A673 (cell line): ENCODE measurements at regions not wholly inside any gene's neighbourhood (a gene's known extent, or its start where the extent isn't known, plus 50 kb on each side); places are given as distances from the start of the nearest gene placed in this dataset.

Experiments used
- CTCF ChIP-seq: fragments of 300-800, 200-600 bp; sonication (generic); conservative IDR thresholded peaks from 2 replicates; pipeline ENCODE4 v1.5.1; 2017; ENCODE audit warnings: low read depth, mild to moderate bottlenecking, antibody characterized with exemption, low read length, moderate library complexity, mixed read lengths
- EZH2 ChIP-seq: fragments of 200-600 bp; sonication (generic); IDR thresholded peaks from 2 replicates; pipeline ENCODE4 v1.6.1; 2017; ENCODE audit warnings: borderline replicate concordance, low read depth, mild to moderate bottlenecking, mixed read lengths, antibody characterized with exemption, low read length; ENCODE audit not compliant: poor library complexity, severe bottlenecking

DNA sequence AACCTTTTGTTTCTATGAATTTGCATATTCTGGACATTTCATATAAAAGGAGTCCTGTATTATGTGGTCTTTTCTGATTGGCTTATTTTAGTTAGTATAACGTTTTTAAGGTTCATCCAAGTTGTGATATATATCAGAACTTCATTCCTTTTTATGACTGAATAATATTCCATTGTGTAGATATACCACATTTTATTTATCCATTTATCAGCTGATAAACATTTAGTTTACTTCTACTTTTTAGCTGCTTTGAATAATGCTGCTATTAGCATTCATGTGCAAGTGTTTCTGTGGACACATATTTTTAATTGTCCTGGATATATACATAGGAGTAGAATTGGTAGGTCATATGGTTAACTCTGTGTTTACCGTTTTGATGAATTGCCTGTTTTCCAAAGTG is 498.5 kb upstream of the ADAMTS9 start:
- TF ChIP-seq CTCF (no peak), EZH2 (no peak)
